Gastrocnemius medialis (tissue), 4 donors: ENCODE measurements at regions not wholly inside any gene's neighbourhood (a gene's known extent, or its start where the extent isn't known, plus 50 kb on each side); places are given as distances from the start of the nearest gene placed in this dataset.

Experiments
- ATAC-seq, 2 donors: fragments of 150-250 bp; one replicate each; pipeline ENCODE4 v1.9.1; 2016
- DNase-seq, 2 donors: peaks; one replicate each; pipeline ENCODE4 v3.0.0-alpha.2; 2019
- H3K27ac ChIP-seq, 4 donors: fragments of 200-600 bp; sonication (generic); 1 replicate in 1 of 4; 2 replicates in 3 of 4; pipeline ENCODE4 v1.5.1; 2016 to 2018; ENCODE audit warnings: mild to moderate bottlenecking in 2 of 4, moderate library complexity in 1 of 4
- H3K27me3 ChIP-seq, 3 donors: fragments of 200-600 bp; sonication (generic) in 2 of 3; 1 replicate in 1 of 3; 2 replicates in 2 of 3; pipeline versions ENCODE4 v1.5.1 to v1.6.0; 2016 to 2019; ENCODE audit warnings: mild to moderate bottlenecking in 1 of 3, moderate library complexity in 1 of 3
- H3K36me3 ChIP-seq, 2 donors: fragments of 200-600 bp; sonication (generic) in 1 of 2; one replicate each; pipeline ENCODE4 v1.5.1; 2017 to 2018
- H3K4me1 ChIP-seq, 2 donors: fragments of 200-600 bp; sonication (generic) in 1 of 2; one replicate each; pipeline ENCODE4 v1.5.1; 2016 to 2017; ENCODE audit warnings: mild to moderate bottlenecking in 2 of 2
- H3K4me3 ChIP-seq, 4 donors: fragments of 200-600 bp; sonication (generic) in 3 of 4; 1 replicate in 1 of 4; 2 replicates in 3 of 4; pipeline ENCODE4 v1.5.1; 2016 to 2019; ENCODE audit warnings: mild to moderate bottlenecking in 2 of 4
- H3K9me3 ChIP-seq, 3 donors: fragments of 200-600 bp; sonication (generic) in 2 of 3; 1 replicate in 1 of 3; 2 replicates in 2 of 3; pipeline ENCODE4 v1.5.1; 2016 to 2019
- CTCF ChIP-seq, 5 experiments: fragments of 450-650 bp in 3 of 5; fragments of 200-600 bp in 2 of 5; sonication (generic) in 2 of 5; IDR thresholded peaks in 4 of 5; conservative IDR thresholded peaks in 1 of 5; 1 replicate in 4 of 5; 2 replicates in 1 of 5; pipeline ENCODE4 v1.5.1; 2016 to 2019; ENCODE audit warnings: antibody characterized with exemption in 5 of 5, mild to moderate bottlenecking in 3 of 5, moderate library complexity in 3 of 5
- POLR2A ChIP-seq, 2 donors: fragments of 450-650 bp; IDR thresholded peaks; one replicate each; pipeline ENCODE4 v1.6.1; 2017; ENCODE audit warnings: antibody characterized with exemption in 2 of 2, mild to moderate bottlenecking in 2 of 2, moderate library complexity in 2 of 2
- in situ Hi-C, 4 donors: fragments of 200-750 bp; cut with MboI; loops; one replicate each; pipeline versions ENCODE4 v1.15.0 to v1.8.0; 2017; ENCODE audit warnings: low sequenced_read_pairs in 4 of 4
- intact Hi-C: fragments of 100-400 bp; cut with DNase I; formaldehyde crosslinking; loops from one replicate; pipeline ENCODE4 v1.15.1; 2023; ENCODE audit warnings: low total_unique reads

DNA sequence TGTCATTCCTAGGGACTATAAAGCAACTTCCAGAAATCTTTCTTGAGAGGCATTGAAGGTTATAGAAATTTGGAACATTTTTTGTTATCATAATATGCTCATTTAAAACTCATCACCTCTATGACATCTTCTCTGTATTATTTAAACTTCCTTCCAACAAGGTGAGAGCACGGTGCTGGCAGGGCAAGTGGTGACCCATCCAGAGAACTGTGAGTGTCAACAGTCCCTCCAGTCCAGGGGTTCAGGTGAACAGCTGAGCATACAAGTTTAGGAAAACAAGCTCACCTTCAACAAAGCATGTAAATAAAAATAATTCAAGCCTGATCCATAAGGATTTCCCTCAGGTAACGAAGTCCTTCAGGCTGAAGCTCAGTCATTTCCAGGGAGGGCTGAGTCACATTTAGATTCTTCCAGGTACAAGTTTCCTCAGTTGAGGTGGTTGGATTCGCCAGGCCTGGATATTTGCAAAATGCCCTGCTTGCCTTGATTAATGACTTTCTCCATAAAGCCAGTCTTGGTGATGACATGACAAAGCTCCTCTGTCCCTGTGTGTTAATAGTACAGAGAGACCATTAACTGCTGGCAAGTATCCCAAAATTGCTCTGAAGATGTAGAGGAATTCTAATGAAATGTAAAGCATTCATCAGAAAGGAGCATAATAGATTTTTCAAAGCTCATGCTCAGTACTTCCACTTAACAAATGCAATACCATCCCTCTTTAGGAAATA lies 263.6 kb upstream of the GADL1 start:
- Histone ChIP-seq H3K4me1 (no peaks in the 10 kb centered on the region), H3K9me3 (no peaks in the 10 kb centered on the region), H3K27ac (no peak overlapping the region), H3K4me3 (no peak overlapping the region), H3K36me3 (no peaks in the 10 kb centered on the region), H3K27me3 (no peaks in the 10 kb centered on the region)
- intact Hi-C loops (no loop called here), in situ Hi-C loops (no loop called here)
- DNase-seq (no peak), ATAC-seq (no peak)
- TF ChIP-seq CTCF (IDR thresholded peaks at IDR 0.05 in 4 of 5, conservative IDR thresholded peaks at IDR 0.05 in 1 of 5) (no peak), POLR2A (IDR thresholded peaks at IDR 0.05) (no peak)

DNA sequence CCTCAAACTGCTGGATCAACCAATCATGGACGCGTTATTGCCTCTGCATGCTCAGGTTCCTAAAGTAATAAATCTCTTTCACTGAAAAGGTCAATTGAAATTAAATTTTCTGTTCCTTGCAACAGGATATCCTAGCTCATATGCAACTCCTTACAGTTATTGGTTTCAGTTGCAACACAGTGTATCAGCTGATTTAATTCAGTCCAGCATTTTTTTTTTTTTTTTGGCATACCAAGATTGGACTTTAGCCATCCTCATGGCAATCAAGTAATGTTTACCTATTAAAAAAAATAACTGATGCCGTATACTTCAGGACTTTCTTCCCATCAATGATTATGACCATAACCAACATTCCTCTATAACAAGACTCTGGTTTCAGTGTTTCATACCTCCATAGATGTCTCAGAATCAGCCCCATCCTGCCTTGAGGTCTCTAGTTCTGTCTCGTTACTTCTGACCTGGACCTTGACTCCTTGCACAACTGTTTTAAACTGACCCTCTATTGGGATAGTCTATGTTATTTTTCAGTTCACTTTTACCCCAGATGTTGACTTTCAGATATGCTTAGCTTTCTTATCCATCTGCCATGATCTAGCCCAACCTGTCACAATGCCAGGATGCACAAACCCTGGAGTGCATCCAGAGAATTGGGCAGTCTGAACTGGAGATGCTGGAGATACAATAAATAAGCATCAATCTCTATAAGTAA lies 265.0 kb upstream of the GADL1 start:
- Histone ChIP-seq H3K36me3 (no peaks in the 10 kb centered on the region), H3K4me1 (no peaks in the 10 kb centered on the region), H3K27ac (no peak overlapping the region), H3K9me3 (no peaks in the 10 kb centered on the region), H3K27me3 (no peaks in the 10 kb centered on the region), H3K4me3 (no peak overlapping the region)
- TF ChIP-seq CTCF (IDR thresholded peaks at IDR 0.05 in 4 of 5, conservative IDR thresholded peaks at IDR 0.05 in 1 of 5) (no peak), POLR2A (IDR thresholded peaks at IDR 0.05) (no peak)
- ATAC-seq (no peak), DNase-seq (no peak)
- intact Hi-C loops (no loop called here), in situ Hi-C loops (no loop called here)

DNA sequence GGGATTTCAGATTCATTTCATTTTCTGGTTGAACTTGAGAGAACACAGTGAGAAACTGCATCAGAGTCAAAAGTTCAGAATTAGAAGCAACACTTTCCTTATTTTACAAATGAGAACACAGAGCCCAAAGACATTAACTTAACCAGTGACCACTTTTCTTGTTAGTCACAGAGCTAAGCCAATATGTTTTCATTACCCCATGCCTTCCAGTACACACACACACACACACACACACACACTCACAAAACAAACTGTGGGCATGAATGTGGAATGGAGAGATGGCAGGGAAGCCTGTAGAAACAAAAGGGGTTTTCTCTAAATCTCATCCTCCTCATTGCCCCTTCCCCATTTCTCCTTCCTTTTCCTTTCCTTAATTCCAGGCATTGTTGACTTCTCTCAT lies 267.4 kb upstream of the GADL1 start:
- intact Hi-C loops (no loop called here), in situ Hi-C loops (no loop called here)
- H3K9me3 ChIP-seq, result no peaks in the 10 kb centered on the region
- H3K4me3 ChIP-seq, result no peak overlapping the region
- TF ChIP-seq POLR2A (IDR thresholded peaks at IDR 0.05), result no peak
- TF ChIP-seq CTCF (IDR thresholded peaks at IDR 0.05 in 4 of 5, conservative IDR thresholded peaks at IDR 0.05 in 1 of 5), result no peak
- peaks cover 0 to 3% of the 10 kb centered on the region in 2 donors for H3K4me1 ChIP-seq
- no peak for DNase-seq
- H3K36me3 ChIP-seq, result no peaks in the 10 kb centered on the region
- H3K27ac ChIP-seq, result no peak overlapping the region
- no peak for ATAC-seq
- no peaks in the 10 kb centered on the region for H3K27me3 ChIP-seq

- ATAC-seq (no peak), DNase-seq (no peak)
- in situ Hi-C loops (no loop called here), intact Hi-C loops (no loop called here)
- TF ChIP-seq CTCF (IDR thresholded peaks at IDR 0.05 in 4 of 5, conservative IDR thresholded peaks at IDR 0.05 in 1 of 5), result no peak
- TF ChIP-seq POLR2A (IDR thresholded peaks at IDR 0.05), result no peak
- Histone ChIP-seq H3K36me3 (no peaks in the 10 kb centered on the region), H3K27ac (no peak overlapping the region), H3K9me3 (no peaks in the 10 kb centered on the region), H3K27me3 (no peaks in the 10 kb centered on the region), H3K4me1 (peaks cover 0 to 3% of the 10 kb centered on the region in 2 donors), H3K4me3 (no peak overlapping the region)
These were observed 269.9 kb upstream of the GADL1 start for GRCh38 chr3:31164381-31164780.
